Loucy (cell line): ENCODE measurements at regions not wholly inside any gene's neighbourhood (a gene's known extent, or its start where the extent isn't known, plus 50 kb on each side); places are given as distances from the start of the nearest gene placed in this dataset.

ENCODE experiments used
- H2AFZ ChIP-seq: fragments of 200-600 bp; sonication (generic); 2 replicates; pipeline ENCODE4 v1.6.0; 2016; ENCODE audit warnings: antibody characterized with exemption, mild to moderate bottlenecking, low read length, moderate library complexity
- H3F3A ChIP-seq: fragments of 200-600 bp; 2 replicates; pipeline ENCODE4 v1.6.0; 2016; ENCODE audit warnings: antibody characterized with exemption, low read depth, mild to moderate bottlenecking
- H3K27me3 ChIP-seq: fragments of 200-600 bp; sonication (generic); 2 replicates; pipeline ENCODE4 v1.6.1; 2014; ENCODE audit warnings: low read length, mild to moderate bottlenecking; ENCODE audit not compliant: insufficient read depth, poor library complexity, severe bottlenecking
- H3K36me3 ChIP-seq: fragments of 200-600 bp; sonication (generic); 2 replicates; pipeline ENCODE4 v1.6.1; 2016; ENCODE audit warnings: low read length; ENCODE audit not compliant: insufficient read depth
- H3K4me1 ChIP-seq: fragments of 200-600 bp; sonication (generic); 2 replicates; pipeline ENCODE4 v1.5.1; 2014; ENCODE audit warnings: low read length, mild to moderate bottlenecking; ENCODE audit not compliant: insufficient read depth, poor library complexity, severe bottlenecking
- H3K4me2 ChIP-seq: fragments of 200-600 bp; sonication (generic); 2 replicates; pipeline ENCODE4 v1.6.0; 2014; ENCODE audit warnings: antibody characterized with exemption, low read length, low read depth, mild to moderate bottlenecking; ENCODE audit not compliant: poor library complexity, severe bottlenecking
- H3K4me3 ChIP-seq: fragments of 200-600 bp; sonication (generic); 2 replicates; pipeline ENCODE4 v1.5.1; 2014; ENCODE audit warnings: low read length, mild to moderate bottlenecking, mixed read lengths; ENCODE audit not compliant: poor library complexity, severe bottlenecking
- H3K79me2 ChIP-seq: fragments of 200-600 bp; sonication (generic); 2 replicates; pipeline ENCODE4 v1.6.1; 2014; ENCODE audit warnings: low read length; ENCODE audit not compliant: insufficient read depth
- H3K9ac ChIP-seq: fragments of 200-600 bp; sonication (generic); 2 replicates; pipeline ENCODE4 v1.6.0; 2014; ENCODE audit warnings: mild to moderate bottlenecking, low read depth, low read length, moderate library complexity; ENCODE audit not compliant: poor library complexity, severe bottlenecking
- H3K9me2 ChIP-seq: fragments of 200-600 bp; sonication (generic); replicated peaks from 2 replicates; pipeline ENCODE4 v1.6.1; 2016; ENCODE audit warnings: low read depth, low read length, mixed read lengths
- H3K9me3 ChIP-seq: fragments of 200-600 bp; sonication (generic); 2 replicates; pipeline ENCODE4 v1.6.1; 2014; ENCODE audit warnings: mild to moderate bottlenecking, antibody characterized with exemption, low read length, low read depth; ENCODE audit not compliant: insufficient read depth
- H4K20me1 ChIP-seq: fragments of 200-600 bp; sonication (generic); 2 replicates; pipeline ENCODE4 v1.6.0; 2014; ENCODE audit warnings: antibody characterized with exemption, low read length, mild to moderate bottlenecking; ENCODE audit not compliant: insufficient read depth, poor library complexity, severe bottlenecking
- EZH2phosphoT487 ChIP-seq: fragments of 200-600 bp; IDR thresholded peaks from 2 replicates; pipeline ENCODE4 v1.6.1; 2018; ENCODE audit warnings: antibody characterized with exemption, mild to moderate bottlenecking, moderate library complexity, borderline replicate concordance
- TF ChIP-seq, protein P1 (sequence below): fragments of 200-600 bp; sonication (generic); conservative IDR thresholded peaks from 2 replicates; pipeline ENCODE4 v1.5.1; 2014; ENCODE audit warnings: mild to moderate bottlenecking, antibody characterized with exemption, low read length

DNA sequence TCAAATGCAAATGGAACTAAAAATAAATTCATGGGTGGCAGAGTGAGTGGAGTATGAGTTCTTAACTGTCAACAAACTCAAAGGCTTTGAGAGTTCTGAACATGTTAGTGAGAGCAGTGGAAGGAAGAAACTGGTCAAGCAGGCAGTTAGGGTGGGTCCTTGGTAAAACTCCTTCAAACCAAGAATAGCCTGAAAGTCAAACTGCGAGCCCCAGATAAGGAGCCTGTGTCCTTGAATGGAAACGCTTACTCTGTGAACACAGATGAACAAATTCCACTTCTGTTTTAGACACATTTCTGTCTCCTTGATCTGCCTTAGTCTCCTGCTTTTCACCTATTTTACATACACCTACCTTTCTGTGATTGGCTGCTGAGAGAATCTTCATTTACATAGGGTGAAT lies 129.4 kb upstream of the PCDH18 start:
- no peaks in the 10 kb centered on the region for H3F3A ChIP-seq
- H3K79me2 ChIP-seq = no peaks in the 10 kb centered on the region

DNA sequence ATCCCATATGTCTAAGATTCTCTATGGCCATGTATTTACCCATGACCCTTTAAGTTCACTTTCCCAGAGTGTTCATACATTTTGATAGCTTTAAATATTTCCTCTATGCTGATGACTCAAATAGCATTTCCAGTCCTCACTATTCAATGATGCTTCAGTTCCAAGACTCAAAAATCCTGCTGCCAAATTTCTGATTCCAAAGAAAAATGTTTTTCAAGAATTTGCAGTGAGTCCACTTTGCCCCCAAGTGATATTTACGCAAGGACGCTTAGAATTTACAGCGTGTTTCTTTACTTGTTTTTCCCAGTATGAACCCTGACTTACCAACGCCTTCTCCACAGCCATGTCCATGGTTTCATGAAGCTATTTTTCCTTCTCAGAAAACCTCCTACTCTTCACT lies 127.9 kb upstream of the PCDH18 start:
- Histone ChIP-seq H3K9ac (no peak overlapping the region), H3K79me2 (no peaks in the 10 kb centered on the region)

More for the DNA sequence above, 129.4 kb upstream of the PCDH18 start:
- no peak overlapping the region for H3K4me2 ChIP-seq
- H3K4me3 ChIP-seq = no peak overlapping the region
- peaks cover 13% of the 10 kb centered on the region for H3K4me1 ChIP-seq
- no peak for TF ChIP-seq EZH2phosphoT487
- TF ChIP-seq, protein P1, sequence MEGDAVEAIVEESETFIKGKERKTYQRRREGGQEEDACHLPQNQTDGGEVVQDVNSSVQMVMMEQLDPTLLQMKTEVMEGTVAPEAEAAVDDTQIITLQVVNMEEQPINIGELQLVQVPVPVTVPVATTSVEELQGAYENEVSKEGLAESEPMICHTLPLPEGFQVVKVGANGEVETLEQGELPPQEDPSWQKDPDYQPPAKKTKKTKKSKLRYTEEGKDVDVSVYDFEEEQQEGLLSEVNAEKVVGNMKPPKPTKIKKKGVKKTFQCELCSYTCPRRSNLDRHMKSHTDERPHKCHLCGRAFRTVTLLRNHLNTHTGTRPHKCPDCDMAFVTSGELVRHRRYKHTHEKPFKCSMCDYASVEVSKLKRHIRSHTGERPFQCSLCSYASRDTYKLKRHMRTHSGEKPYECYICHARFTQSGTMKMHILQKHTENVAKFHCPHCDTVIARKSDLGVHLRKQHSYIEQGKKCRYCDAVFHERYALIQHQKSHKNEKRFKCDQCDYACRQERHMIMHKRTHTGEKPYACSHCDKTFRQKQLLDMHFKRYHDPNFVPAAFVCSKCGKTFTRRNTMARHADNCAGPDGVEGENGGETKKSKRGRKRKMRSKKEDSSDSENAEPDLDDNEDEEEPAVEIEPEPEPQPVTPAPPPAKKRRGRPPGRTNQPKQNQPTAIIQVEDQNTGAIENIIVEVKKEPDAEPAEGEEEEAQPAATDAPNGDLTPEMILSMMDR = no peak
- no peaks in the 10 kb centered on the region for H3K9me3 ChIP-seq
- H3K27me3 ChIP-seq = no peaks in the 10 kb centered on the region
- H4K20me1 ChIP-seq = no peaks in the 10 kb centered on the region
- H3K9ac ChIP-seq = no peak overlapping the region
- no peak overlapping the region for H2AFZ ChIP-seq
- no peaks in the 10 kb centered on the region for H3K9me2 ChIP-seq
- no peaks in the 10 kb centered on the region for H3K36me3 ChIP-seq

DNA sequence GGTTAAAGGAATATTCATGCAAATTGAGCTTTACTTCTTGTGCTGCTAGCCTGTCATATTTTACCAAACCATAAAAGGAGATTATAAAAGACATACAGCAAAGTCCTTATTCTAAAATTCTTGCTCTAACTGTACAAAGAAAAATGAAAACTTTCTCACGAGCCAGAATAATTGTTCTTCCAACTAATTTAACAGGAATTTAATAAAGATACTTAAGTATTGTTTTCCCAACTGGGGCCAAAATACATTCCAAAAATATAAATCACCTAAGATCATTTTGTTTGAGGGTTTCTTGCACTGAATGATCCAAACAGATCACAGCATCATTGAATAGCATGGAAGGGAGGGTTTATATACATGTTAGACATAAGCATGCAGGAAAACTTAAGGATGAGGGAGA lies 127.1 kb upstream of the PCDH18 start:
- Histone ChIP-seq H3K4me1 (peaks cover 27% of the 10 kb centered on the region), H3K4me3 (no peak overlapping the region), H4K20me1 (no peaks in the 10 kb centered on the region), H3K9ac (no peak overlapping the region), H3K9me2 (no peaks in the 10 kb centered on the region), H3F3A (no peaks in the 10 kb centered on the region; the same call in 1 of the 2 replicates), H3K27me3 (no peaks in the 10 kb centered on the region), H2AFZ (no peak overlapping the region), H3K79me2 (no peaks in the 10 kb centered on the region), H3K36me3 (no peaks in the 10 kb centered on the region), H3K9me3 (no peaks in the 10 kb centered on the region), H3K4me2 (no peak overlapping the region)
- TF ChIP-seq, protein P1 = no peak
- TF ChIP-seq EZH2phosphoT487 = no peak

More for the DNA sequence above, 127.9 kb upstream of the PCDH18 start:
- Histone ChIP-seq H2AFZ (no peak overlapping the region; the same call in 1 of the 2 replicates), H3K36me3 (no peaks in the 10 kb centered on the region), H3K4me3 (no peak overlapping the region), H3K27me3 (no peaks in the 10 kb centered on the region), H3K4me2 (no peak overlapping the region), H3K9me2 (no peaks in the 10 kb centered on the region), H4K20me1 (no peaks in the 10 kb centered on the region), H3K9me3 (no peaks in the 10 kb centered on the region), H3F3A (no peaks in the 10 kb centered on the region; the same call in 1 of the 2 replicates), H3K4me1 (peaks cover 27% of the 10 kb centered on the region)
- TF ChIP-seq EZH2phosphoT487 = no peak
- TF ChIP-seq, protein P1 = no peak
